ENCODE measurements at regions not wholly inside any gene's neighbourhood (a gene's known extent, or its start where the extent isn't known, plus 50 kb on each side); places are given as distances from the start of the nearest gene placed in this dataset.

DNA sequence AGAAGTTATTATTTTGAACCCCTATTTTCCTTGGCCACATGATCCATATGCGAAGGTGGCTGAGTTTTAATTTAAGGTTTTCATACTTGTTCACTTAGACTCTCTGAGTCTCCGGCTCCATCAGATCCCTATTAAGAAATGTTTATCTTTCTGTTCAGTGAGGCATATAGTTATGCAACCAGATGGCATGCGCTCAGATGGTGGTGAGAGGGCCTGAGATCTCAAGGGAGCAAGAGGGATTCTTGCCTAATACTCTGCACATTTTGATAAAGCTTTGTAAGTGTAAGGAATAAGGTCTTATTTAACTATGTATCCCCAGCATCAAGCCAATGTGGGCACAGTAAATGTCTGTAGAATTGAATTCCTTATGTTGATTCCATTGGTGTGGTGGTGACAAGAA, 78.9 kb upstream of the DPH6 start:
- no peaks in the 10 kb centered on the region for H3K36me3 ChIP-seq (ENCODE audit: control insufficient read depth, insufficient read depth, low read length)
- intact Hi-C loops (cut with micrococcal nuclease; ENCODE audit: unreplicated experiment) (no loop called here), in situ Hi-C loops (cut with HindIII; ENCODE audit: low pct_unique_long_range_greater_than_20kb, low sequenced_read_pairs) (no loop called here)
- POLR2A ChIA-PET = no interaction called here
- DNase-seq (ENCODE audit: low read depth, low spot score) (no peak), ATAC-seq (no peak)
- H3K4me3 ChIP-seq (ENCODE audit: low read depth in 2 of 2, low read length in 2 of 2) = no peak overlapping the region
- H3K27ac ChIP-seq (ENCODE audit: low read length) = no peak overlapping the region
- H3K9me3 ChIP-seq (ENCODE audit: control insufficient read depth, insufficient read depth, low read depth, low read length) = no peaks in the 10 kb centered on the region
- BruUV-seq (replicated peaks) = no TSS peak
- TF ChIP-seq, protein P1, sequence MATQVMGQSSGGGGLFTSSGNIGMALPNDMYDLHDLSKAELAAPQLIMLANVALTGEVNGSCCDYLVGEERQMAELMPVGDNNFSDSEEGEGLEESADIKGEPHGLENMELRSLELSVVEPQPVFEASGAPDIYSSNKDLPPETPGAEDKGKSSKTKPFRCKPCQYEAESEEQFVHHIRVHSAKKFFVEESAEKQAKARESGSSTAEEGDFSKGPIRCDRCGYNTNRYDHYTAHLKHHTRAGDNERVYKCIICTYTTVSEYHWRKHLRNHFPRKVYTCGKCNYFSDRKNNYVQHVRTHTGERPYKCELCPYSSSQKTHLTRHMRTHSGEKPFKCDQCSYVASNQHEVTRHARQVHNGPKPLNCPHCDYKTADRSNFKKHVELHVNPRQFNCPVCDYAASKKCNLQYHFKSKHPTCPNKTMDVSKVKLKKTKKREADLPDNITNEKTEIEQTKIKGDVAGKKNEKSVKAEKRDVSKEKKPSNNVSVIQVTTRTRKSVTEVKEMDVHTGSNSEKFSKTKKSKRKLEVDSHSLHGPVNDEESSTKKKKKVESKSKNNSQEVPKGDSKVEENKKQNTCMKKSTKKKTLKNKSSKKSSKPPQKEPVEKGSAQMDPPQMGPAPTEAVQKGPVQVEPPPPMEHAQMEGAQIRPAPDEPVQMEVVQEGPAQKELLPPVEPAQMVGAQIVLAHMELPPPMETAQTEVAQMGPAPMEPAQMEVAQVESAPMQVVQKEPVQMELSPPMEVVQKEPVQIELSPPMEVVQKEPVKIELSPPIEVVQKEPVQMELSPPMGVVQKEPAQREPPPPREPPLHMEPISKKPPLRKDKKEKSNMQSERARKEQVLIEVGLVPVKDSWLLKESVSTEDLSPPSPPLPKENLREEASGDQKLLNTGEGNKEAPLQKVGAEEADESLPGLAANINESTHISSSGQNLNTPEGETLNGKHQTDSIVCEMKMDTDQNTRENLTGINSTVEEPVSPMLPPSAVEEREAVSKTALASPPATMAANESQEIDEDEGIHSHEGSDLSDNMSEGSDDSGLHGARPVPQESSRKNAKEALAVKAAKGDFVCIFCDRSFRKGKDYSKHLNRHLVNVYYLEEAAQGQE (IDR thresholded peaks at IDR 0.05; ENCODE audit: insufficient read depth in 1 of 2, low read depth in 2 of 2, low read length in 1 of 2) = no peak
- TF ChIP-seq TCF7L2 (IDR thresholded peaks at IDR 0.05; ENCODE audit: low read depth, low read length) (no peak), POLR2AphosphoS5 (IDR thresholded peaks at IDR 0.05; ENCODE audit: low read depth, low read length) (no peak), SIN3A (IDR thresholded peaks at IDR 0.05; ENCODE audit: borderline replicate concordance, insufficient read depth, low read depth, low read length) (no peak)
- TF ChIP-seq, protein P2, sequence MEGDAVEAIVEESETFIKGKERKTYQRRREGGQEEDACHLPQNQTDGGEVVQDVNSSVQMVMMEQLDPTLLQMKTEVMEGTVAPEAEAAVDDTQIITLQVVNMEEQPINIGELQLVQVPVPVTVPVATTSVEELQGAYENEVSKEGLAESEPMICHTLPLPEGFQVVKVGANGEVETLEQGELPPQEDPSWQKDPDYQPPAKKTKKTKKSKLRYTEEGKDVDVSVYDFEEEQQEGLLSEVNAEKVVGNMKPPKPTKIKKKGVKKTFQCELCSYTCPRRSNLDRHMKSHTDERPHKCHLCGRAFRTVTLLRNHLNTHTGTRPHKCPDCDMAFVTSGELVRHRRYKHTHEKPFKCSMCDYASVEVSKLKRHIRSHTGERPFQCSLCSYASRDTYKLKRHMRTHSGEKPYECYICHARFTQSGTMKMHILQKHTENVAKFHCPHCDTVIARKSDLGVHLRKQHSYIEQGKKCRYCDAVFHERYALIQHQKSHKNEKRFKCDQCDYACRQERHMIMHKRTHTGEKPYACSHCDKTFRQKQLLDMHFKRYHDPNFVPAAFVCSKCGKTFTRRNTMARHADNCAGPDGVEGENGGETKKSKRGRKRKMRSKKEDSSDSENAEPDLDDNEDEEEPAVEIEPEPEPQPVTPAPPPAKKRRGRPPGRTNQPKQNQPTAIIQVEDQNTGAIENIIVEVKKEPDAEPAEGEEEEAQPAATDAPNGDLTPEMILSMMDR (IDR thresholded peaks at IDR 0.05) = no peak
- no peaks in the 10 kb centered on the region for H3K4me1 ChIP-seq (ENCODE audit: control insufficient read depth, insufficient read depth, low read length)
- CTCF ChIA-PET = no interaction called here
- no peaks in the 10 kb centered on the region for H3K27me3 ChIP-seq (ENCODE audit: control insufficient read depth, insufficient read depth, low read length)

DNA sequence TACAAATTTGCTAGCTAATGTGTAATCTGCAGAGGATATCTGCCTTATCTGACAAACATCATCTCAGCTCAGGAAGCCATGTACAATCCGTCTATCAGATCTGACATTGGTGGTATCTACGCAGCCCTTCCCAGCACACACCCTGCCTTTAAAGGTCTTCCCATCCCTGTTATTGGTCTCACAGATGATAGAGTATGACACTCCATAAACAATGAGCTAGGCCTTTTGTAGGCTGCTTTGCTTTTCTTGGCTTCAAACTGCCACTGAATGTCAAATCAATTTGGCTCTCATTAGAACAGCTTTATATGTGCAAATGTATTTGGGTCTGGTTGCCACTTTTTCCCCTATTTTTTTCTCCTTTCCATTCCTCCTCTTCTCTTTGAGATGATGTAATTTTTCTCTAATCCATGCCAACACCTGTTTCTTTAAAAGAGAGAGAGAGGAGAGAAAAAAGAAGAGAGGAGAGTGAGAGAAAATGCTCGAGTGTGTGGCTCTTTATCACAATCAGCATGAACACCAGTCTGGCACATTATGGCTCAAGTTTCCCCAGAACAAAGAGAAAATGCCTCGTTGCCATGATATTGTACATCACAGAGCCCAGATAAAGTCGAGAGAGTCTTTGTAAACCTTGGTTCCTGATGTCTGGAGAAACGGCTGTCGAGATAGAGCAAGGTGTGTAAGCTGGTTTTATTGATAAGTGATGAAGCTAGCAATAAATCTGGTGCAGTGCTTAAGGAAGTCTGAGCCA, 80.8 kb upstream of the DPH6 start:
- BruUV-seq (replicated peaks) = no TSS peak
- Histone ChIP-seq H3K27ac (ENCODE audit: low read length) (no peak overlapping the region), H3K9me3 (ENCODE audit: control insufficient read depth, insufficient read depth, low read depth, low read length) (no peaks in the 10 kb centered on the region), H3K4me3 (ENCODE audit: low read depth in 2 of 2, low read length in 2 of 2) (no peak overlapping the region), H3K36me3 (ENCODE audit: control insufficient read depth, insufficient read depth, low read length) (no peaks in the 10 kb centered on the region), H3K27me3 (ENCODE audit: control insufficient read depth, insufficient read depth, low read length) (no peaks in the 10 kb centered on the region), H3K4me1 (ENCODE audit: control insufficient read depth, insufficient read depth, low read length) (no peaks in the 10 kb centered on the region)
- intact Hi-C loops (cut with micrococcal nuclease; ENCODE audit: unreplicated experiment) (no loop called here), in situ Hi-C loops (cut with HindIII; ENCODE audit: low pct_unique_long_range_greater_than_20kb, low sequenced_read_pairs) (no loop called here)
- TF ChIP-seq, protein P2 (IDR thresholded peaks at IDR 0.05) = no peak
- TF ChIP-seq POLR2AphosphoS5 (IDR thresholded peaks at IDR 0.05; ENCODE audit: low read depth, low read length) (no peak), TCF7L2 (IDR thresholded peaks at IDR 0.05; ENCODE audit: low read depth, low read length) (no peak), SIN3A (IDR thresholded peaks at IDR 0.05; ENCODE audit: borderline replicate concordance, insufficient read depth, low read depth, low read length) (no peak)
- TF ChIP-seq, protein P1 (IDR thresholded peaks at IDR 0.05; ENCODE audit: insufficient read depth in 1 of 2, low read depth in 2 of 2, low read length in 1 of 2) = no peak
- ChIA-PET CTCF (interaction anchor here (0.5 to 0.6 kb wide), 2 partner anchors 63 to 329 kb away, joined by 4 to 5 read pairs; no protein-coding TSS in a partner anchor), POLR2A (no interaction called here)
- DNase-seq (ENCODE audit: low read depth, low spot score) (no peak), ATAC-seq (no peak)

All from Panc1 (cell line).